CD14-positive monocyte (primary cell): ENCODE measurements at regions not wholly inside any gene's neighbourhood (a gene's known extent, or its start where the extent isn't known, plus 50 kb on each side); places are given as distances from the start of the nearest gene placed in this dataset.

Experiments used
- DNase-seq, 3 donors: peaks; one replicate each; pipeline ENCODE4 v3.0.0-alpha.2; 2011 to 2022
- H2AFZ ChIP-seq: 2 replicates; pipeline ENCODE4 v1.6.0; 2012; ENCODE audit warnings: mild to moderate bottlenecking, low read depth, low read length, inconsistent platforms; ENCODE audit not compliant: insufficient read depth, poor library complexity, severe bottlenecking
- H3K27ac ChIP-seq, 2 donors: 1 replicate in 1 of 2; 2 replicates in 1 of 2; pipeline ENCODE4 v1.5.1; 2012 to 2013; ENCODE audit warnings: low read length in 2 of 2, control low read depth in 1 of 2, inconsistent platforms in 1 of 2, low read depth in 1 of 2, mild to moderate bottlenecking in 1 of 2
- H3K27me3 ChIP-seq, 2 donors: one replicate each; pipeline versions ENCODE4 v1.6.0 to v1.6.1; 2011 to 2013; ENCODE audit warnings: low read length in 2 of 2; ENCODE audit not compliant: control insufficient read depth in 2 of 2, insufficient read depth in 2 of 2
- H3K36me3 ChIP-seq, 2 donors: replicated peaks in 1 of 2; 1 replicate in 1 of 2; 2 replicates in 1 of 2; pipeline versions ENCODE4 v1.5.1 to v1.6.1; 2012 to 2013; ENCODE audit warnings: low read length in 2 of 2, control low read depth in 1 of 2, inconsistent platforms in 1 of 2, mild to moderate bottlenecking in 1 of 2; ENCODE audit not compliant: insufficient read depth in 2 of 2, control insufficient read depth in 1 of 2
- H3K4me1 ChIP-seq, 2 donors: 1 replicate in 1 of 2; 2 replicates in 1 of 2; pipeline versions ENCODE4 v1.5.1 to v1.6.1; 2012 to 2013; ENCODE audit warnings: low read length in 2 of 2, control low read depth in 1 of 2, inconsistent platforms in 1 of 2, mild to moderate bottlenecking in 1 of 2, moderate library complexity in 1 of 2; ENCODE audit not compliant: insufficient read depth in 2 of 2, control insufficient read depth in 1 of 2
- H3K4me2 ChIP-seq: replicated peaks from 2 replicates; pipeline ENCODE3; 2012; ENCODE audit warnings: low read length, moderate library complexity, mild to moderate bottlenecking; ENCODE audit not compliant: poor library complexity, severe bottlenecking; ENCODE audit errors: extremely low read depth
- H3K4me3 ChIP-seq, 3 experiments: fragments of 200-600 bp in 1 of 3; sonication (generic) in 1 of 3; replicated peaks in 1 of 3; 1 replicate in 2 of 3; 2 replicates in 1 of 3; pipeline ENCODE4 v1.5.1; 2011 to 2013; ENCODE audit warnings: low read length in 3 of 3, mild to moderate bottlenecking in 3 of 3, control low read depth in 2 of 3, low read depth in 2 of 3, inconsistent platforms in 1 of 3, moderate library complexity in 1 of 3
- H3K79me2 ChIP-seq: 2 replicates; pipeline ENCODE4 v1.6.0; 2012; ENCODE audit warnings: mild to moderate bottlenecking, control low read depth, inconsistent platforms, low read length, moderate library complexity; ENCODE audit not compliant: insufficient read depth
- H3K9ac ChIP-seq: 2 replicates; pipeline ENCODE4 v1.6.0; 2017; ENCODE audit warnings: low read length, mild to moderate bottlenecking; ENCODE audit not compliant: insufficient read depth, poor library complexity, severe bottlenecking
- H3K9me3 ChIP-seq, 2 donors: replicated peaks in 1 of 2; 1 replicate in 1 of 2; 2 replicates in 1 of 2; pipeline versions ENCODE4 v1.5.1 to v1.6.1; 2012 to 2013; ENCODE audit warnings: low read length in 2 of 2, control low read depth in 1 of 2; ENCODE audit not compliant: control insufficient read depth in 1 of 2, insufficient read depth in 1 of 2
- H4K20me1 ChIP-seq: 2 replicates; pipeline ENCODE4 v1.6.0; 2012; ENCODE audit warnings: mild to moderate bottlenecking, low read length, control low read depth, moderate library complexity; ENCODE audit not compliant: insufficient read depth
- H3K27ac Mint-ChIP-seq, 7 donors: one replicate each; pipeline ENCODE4 v1.8.0; 2020; ENCODE audit warnings: mild to moderate bottlenecking in 7 of 7, mixed read lengths in 7 of 7, moderate library complexity in 6 of 7, inconsistent platforms in 2 of 7
- H3K27me3 Mint-ChIP-seq, 3 donors: one replicate each; pipeline ENCODE4 v1.8.0; 2021 to 2022; ENCODE audit warnings: low read depth in 3 of 3, mild to moderate bottlenecking in 3 of 3, mixed read lengths in 3 of 3, moderate library complexity in 3 of 3, inconsistent platforms in 1 of 3
- H3K36me3 Mint-ChIP-seq, 2 donors: one replicate each; pipeline ENCODE4 v1.8.0; 2020; ENCODE audit warnings: mixed read lengths in 2 of 2, inconsistent platforms in 1 of 2, mild to moderate bottlenecking in 1 of 2
- H3K4me1 Mint-ChIP-seq: one replicate; pipeline ENCODE4 v1.8.0; 2020; ENCODE audit warnings: mild to moderate bottlenecking, mixed read lengths
- H3K4me3 Mint-ChIP-seq, 2 donors: one replicate each; pipeline ENCODE4 v1.8.0; 2020; ENCODE audit warnings: mild to moderate bottlenecking in 2 of 2, mixed read lengths in 2 of 2, moderate library complexity in 1 of 2
- H3K9me3 Mint-ChIP-seq, 7 donors: one replicate each; pipeline ENCODE4 v1.8.0; 2020 to 2022; ENCODE audit warnings: mixed read lengths in 7 of 7, mild to moderate bottlenecking in 6 of 7, moderate library complexity in 6 of 7, inconsistent platforms in 2 of 7
- whole genome bisulfite sequencing: methylation state at CpG from one replicate; pipeline ENCODE4 v1.1.5; 2013; ENCODE audit warnings: missing lambda C conversion rate; ENCODE audit not compliant: insufficient coverage; 5-methylcytosine and 5-hydroxymethylcytosine counted together
- intact Hi-C, 2 donors: fragments of 100-400 bp; cut with micrococcal nuclease; formaldehyde crosslinking; loops; one replicate each; pipeline versions ENCODE4 v1.15.0 to v1.15.1; 2023
- TF ChIP-seq, protein P1 (sequence below): fragments of 200-600 bp; IDR thresholded peaks from one replicate; pipeline ENCODE4 v1.8.0; 2022; ENCODE audit warnings: antibody characterized with exemption, mild to moderate bottlenecking

DNA sequence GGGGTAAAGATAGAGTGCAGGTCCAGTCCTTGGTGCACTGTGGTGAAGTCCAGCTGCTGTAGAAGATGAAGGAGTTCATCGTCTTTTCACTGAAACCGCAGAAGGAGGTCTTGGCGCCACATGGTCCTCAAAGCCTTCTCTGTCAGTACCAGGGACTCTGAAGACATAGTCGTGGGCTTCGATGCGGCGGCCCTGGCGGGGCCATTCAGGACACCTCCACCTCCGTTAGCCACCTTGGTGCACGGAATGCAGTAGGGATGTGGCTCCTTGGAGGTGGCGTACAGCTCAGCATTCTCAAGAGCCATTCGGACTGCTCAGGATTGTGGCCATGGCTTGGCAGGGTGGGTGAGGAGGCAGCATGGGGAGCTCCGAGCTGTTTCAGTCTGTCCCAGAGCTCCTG lies 418.8 kb downstream of the SUCLG1 start:
- no peaks in the 10 kb centered on the region for H3K4me1 ChIP-seq
- H4K20me1 ChIP-seq, result no peaks in the 10 kb centered on the region
- H3K4me3 ChIP-seq, result no peak overlapping the region
- no peak for DNase-seq
- no peak overlapping the region for H3K4me2 ChIP-seq
- Mint-ChIP-seq H3K9me3 (no peaks in the 10 kb centered on the region), H3K27me3 (peaks cover 1 to 2% (median 2%) of the 10 kb centered on the region in 3 donors), H3K4me3 (no peak overlapping the region), H3K4me1 (no peaks in the 10 kb centered on the region), H3K36me3 (no peaks in the 10 kb centered on the region), H3K27ac (peak overlapping the region in 1 of 7 donors; percentile 7)
- no peaks in the 10 kb centered on the region for H3K9me3 ChIP-seq
- H3K27ac ChIP-seq, result no peak overlapping the region
- H3K79me2 ChIP-seq, result no peaks in the 10 kb centered on the region
- intact Hi-C loops, result no loop called here
- no peak overlapping the region for H3K9ac ChIP-seq
- TF ChIP-seq, protein P1, sequence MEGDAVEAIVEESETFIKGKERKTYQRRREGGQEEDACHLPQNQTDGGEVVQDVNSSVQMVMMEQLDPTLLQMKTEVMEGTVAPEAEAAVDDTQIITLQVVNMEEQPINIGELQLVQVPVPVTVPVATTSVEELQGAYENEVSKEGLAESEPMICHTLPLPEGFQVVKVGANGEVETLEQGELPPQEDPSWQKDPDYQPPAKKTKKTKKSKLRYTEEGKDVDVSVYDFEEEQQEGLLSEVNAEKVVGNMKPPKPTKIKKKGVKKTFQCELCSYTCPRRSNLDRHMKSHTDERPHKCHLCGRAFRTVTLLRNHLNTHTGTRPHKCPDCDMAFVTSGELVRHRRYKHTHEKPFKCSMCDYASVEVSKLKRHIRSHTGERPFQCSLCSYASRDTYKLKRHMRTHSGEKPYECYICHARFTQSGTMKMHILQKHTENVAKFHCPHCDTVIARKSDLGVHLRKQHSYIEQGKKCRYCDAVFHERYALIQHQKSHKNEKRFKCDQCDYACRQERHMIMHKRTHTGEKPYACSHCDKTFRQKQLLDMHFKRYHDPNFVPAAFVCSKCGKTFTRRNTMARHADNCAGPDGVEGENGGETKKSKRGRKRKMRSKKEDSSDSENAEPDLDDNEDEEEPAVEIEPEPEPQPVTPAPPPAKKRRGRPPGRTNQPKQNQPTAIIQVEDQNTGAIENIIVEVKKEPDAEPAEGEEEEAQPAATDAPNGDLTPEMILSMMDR, result no peak
- no peaks in the 10 kb centered on the region for H3K36me3 ChIP-seq
- WGBS, result 89% methylated on average over 12 of the region's 13 CpGs
- no peak overlapping the region for H2AFZ ChIP-seq
- H3K27me3 ChIP-seq, result no peaks in the 10 kb centered on the region

DNA sequence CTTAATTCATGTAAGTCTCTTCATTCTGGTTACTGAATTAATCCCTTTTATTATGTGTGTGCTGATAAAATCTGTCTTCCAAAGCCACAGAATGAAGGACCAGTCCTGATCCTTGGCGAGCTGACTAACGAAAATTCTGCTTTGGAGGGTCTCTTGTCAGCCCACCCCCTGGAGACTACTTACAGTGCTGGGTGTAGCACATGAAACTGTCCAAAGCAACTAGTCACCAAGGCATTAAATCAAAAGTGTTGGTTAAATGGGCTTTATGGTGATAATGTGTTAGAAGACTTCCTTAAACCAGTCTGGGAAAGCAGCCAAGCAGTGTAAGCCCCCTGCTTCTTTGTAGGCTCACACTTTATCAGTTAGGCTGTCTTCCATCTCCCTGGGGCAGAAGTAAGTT lies 420.2 kb downstream of the SUCLG1 start:
- intact Hi-C loops, result no loop called here
- H3K36me3 ChIP-seq, result no peaks in the 10 kb centered on the region

More for the DNA sequence above, 420.2 kb downstream of the SUCLG1 start:
- Histone ChIP-seq H3K9ac (no peak overlapping the region), H3K4me3 (no peak overlapping the region), H3K79me2 (no peaks in the 10 kb centered on the region), H3K27me3 (no peaks in the 10 kb centered on the region), H3K27ac (no peak overlapping the region), H3K4me1 (no peaks in the 10 kb centered on the region), H3K9me3 (no peaks in the 10 kb centered on the region), H3K4me2 (no peak overlapping the region), H4K20me1 (no peaks in the 10 kb centered on the region), H2AFZ (no peak overlapping the region)
- Mint-ChIP-seq H3K36me3 (no peaks in the 10 kb centered on the region), H3K27ac (no peak overlapping the region), H3K4me1 (no peaks in the 10 kb centered on the region), H3K9me3 (no peaks in the 10 kb centered on the region), H3K4me3 (no peak overlapping the region), H3K27me3 (peaks cover 0 to 2% (median 1%) of the 10 kb centered on the region in 3 donors)
- no CpG with 5 or more reads among the region's 2 CpGs for WGBS
- no peak for DNase-seq
- TF ChIP-seq, protein P1, result no peak
